Activated CD4-positive, CD25-positive, alpha-beta regulatory T cell (primary cell): ENCODE measurements at regions not wholly inside any gene's neighbourhood (a gene's known extent, or its start where the extent isn't known, plus 50 kb on each side); places are given as distances from the start of the nearest gene placed in this dataset.

ENCODE experiments used
- DNase-seq, 4 experiments: peaks; one replicate each; lab custom pipeline; 2025; lab: John Stamatoyannopoulos, UW

GRCh38 chr16:79329967-79330366 lies 270.6 kb downstream of the MAF start:
- no peak for DNase-seq

GRCh38 chr16:79329166-79329521 lies 271.4 kb downstream of the MAF start:
- no peak for DNase-seq

GRCh38 chr16:79328402-79329165 lies 272.0 kb downstream of the MAF start:
- DNase-seq: no peak

DNA sequence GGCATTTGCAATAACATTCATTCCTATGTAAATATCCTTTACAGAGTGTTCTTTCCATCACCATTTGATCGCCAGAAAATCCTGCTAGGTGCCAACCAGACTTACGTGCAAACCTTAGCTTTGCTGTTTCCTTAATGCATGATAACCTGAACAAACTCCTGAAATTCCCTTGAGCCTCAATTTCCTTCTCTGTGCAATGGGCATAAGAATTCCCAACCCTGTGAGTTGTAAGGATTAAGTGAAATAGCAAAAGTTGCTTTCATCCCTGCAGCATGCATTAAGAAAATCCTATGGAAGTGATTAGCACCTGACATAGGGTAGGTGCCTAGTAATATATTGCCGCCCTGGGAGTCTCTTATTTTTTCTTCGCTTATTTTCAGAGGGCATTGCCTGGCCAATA lies 272.7 kb downstream of the MAF start:
- DNase-seq: no peak

DNA sequence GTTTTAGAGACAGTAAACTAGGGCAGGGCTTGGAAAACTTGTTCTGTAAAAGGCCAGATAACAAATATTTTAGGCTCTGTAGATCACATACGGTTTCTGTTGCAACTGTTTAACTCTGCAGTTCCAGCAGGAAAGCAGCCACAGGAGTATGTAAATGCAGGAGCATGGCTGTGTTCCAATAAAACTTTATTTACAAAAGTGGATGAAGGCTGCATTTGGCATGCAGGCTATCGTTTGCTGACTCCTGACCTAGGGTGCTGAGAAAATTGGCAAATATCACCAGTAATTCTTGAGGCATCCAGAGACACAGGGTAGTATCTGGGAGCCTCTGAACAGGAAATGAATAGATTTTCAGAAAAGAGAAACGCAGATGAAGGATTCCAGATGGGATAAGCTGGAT lies 274.0 kb downstream of the MAF start:
- no peak for DNase-seq

GRCh38 chr16:79325226-79325945 lies 275.2 kb downstream of the MAF start:
- DNase-seq: no peak

DNA sequence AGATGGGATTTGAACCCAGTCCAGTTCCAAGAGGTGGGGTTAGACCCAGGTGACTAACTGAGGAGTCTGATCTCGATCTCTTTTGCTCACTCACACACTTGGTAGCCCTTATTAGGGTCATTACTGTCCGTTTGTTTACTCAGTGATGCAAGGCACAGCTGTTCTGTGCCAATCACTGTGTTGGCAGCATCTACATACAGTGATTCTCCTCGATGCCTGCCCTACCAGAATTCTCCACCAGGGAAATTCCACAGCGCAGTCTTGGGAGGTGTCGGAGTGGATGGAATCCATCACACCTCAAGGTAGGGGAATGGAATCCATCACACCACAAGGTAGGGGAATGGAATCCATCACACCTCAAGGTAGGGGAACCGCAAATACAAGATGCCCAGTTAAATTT lies 279.6 kb downstream of the MAF start:
- no peak for DNase-seq

DNA sequence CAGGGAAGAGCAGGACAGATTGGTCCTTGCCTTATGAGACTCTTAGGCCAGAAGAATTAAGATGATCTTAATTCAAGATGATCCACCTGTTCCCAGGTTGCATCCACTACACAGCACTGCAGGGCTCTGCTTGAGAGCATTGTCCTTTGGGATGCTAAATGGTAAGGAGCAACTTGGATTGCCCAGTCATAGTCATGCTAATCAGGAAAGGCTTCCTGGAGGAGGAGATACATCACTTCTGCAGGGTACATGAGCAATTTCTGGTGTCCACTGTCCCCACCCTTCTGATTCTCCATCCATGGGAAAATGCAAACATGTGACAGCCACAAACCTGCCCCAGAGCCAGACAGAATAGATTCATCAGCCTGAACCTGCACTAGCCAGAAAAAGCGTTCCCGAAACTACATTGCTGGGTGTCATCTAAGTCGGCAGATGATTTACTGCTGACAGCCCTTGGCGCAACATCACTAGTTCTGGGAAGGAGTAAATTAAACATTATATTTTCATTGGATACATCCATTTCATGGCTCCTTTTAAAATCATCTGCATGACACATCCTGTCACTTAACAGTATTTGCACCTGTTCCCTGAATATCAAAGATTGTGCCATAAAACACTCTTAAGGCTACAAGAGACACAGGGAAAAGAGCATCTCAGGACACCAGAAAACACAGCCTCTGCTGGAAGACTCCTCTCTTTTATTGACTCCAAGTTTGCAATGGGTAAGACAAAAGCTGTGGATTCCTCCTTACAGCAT lies 282.2 kb downstream of the MAF start:
- no peak for DNase-seq

DNA sequence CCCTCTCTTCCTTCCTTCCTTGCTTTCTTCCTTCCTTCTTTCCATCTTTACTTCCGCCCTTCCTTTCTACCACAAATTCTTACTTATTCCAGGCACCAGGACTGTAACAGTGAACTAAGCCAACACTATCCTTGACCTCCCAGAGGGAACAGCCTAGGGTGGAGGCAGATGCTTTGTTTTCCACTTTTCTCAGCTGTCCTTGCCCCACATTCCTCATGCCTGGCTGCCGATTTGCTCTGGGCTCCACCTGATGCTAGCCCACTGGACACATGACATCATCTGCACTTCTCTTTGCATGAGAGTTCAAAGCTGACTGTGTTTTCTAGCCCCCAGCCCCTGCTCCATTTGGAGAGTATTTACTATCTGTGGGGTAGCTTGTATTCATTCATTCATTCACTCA lies 283.0 kb downstream of the MAF start:
- DNase-seq: no peak

DNA sequence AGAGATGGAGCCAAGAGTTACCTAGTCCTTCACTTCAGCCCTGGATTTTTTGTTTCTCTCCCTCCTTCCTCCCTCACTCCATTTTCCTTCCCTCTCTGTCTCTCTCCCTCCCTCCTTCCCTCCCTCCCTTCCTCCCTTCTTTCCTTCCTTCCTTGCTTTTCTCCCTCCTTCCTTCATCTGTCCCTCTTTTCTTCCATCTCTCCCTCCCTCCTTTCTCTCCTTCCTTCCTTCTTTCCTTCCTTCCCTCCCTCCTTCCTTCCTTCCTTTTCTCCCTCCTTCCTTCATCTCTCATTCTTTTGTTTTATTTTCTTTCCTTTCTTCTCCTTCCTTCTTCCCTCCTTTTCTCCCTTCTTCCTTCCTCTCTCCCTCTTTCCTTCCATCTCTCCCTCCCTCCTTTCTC lies 283.5 kb downstream of the MAF start:
- DNase-seq: no peak

DNA sequence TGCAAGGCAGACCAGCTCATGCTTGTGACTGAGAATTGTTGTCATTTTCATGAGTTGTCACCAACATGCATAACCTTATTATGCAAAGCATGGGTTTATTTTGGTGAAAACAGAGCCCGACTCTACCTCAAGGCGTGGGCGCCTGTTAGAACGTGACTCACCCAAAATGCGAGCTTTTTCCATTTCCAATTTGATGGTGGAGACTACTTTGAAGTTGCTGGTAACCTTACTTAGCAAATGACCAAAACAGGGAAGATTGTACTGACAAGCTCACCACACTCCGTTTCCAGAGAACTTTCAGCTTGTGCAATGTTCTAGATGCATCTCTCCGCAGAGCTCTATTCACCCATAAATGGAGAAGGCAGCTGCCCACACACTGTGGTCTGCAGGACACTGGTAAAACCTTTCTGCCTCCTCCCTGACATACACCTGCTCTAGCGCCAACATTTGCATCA lies 284.5 kb downstream of the MAF start:
- peak in 2 of 4 experiments; percentile 10 to 16 for DNase-seq

DNA sequence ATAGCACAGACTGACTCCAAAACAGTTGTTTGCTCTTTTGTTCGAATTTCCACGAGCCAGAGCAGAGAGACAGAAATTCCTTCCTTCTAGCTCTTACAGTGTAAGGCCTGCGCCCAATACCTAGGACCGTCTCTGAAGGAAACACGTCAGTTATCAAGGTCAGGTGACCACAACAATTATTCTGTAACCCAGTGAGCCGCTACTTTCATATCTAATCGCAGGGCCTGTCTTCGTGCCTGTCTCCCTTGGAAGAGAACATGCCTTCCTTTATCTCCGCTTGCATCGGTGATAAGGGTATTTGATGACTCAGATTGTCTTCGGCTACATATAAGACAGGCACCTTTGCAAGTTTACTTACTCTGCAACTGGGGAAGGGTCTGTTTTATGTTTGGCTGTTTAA lies 288.0 kb downstream of the MAF start:
- no peak for DNase-seq

- no peak for DNase-seq
Observed at GRCh38 chr16:79310710-79311109, 289.8 kb downstream of the MAF start.

- DNase-seq: no peak
Observed at GRCh38 chr16:79309606-79310005, 290.9 kb downstream of the MAF start.

DNA sequence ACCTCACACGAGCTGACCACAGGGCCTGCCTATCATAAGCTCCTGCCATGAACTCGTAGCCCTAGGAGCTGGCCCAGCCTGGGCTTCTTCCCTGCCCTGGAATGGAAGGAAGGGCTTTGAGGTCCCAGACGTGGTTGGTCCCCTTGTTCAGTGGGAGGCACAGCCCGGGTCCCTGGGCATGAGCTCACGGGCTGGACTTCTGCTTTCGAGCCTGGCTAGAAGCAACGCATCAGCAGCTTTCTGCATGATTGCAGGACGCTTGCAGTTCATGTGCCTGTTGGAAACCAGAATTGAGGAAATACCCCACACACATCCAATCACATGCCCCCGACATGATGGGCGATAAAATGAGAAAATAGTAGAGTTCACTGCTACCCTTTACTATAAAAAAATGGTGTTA lies 293.3 kb downstream of the MAF start:
- no peak for DNase-seq

DNA sequence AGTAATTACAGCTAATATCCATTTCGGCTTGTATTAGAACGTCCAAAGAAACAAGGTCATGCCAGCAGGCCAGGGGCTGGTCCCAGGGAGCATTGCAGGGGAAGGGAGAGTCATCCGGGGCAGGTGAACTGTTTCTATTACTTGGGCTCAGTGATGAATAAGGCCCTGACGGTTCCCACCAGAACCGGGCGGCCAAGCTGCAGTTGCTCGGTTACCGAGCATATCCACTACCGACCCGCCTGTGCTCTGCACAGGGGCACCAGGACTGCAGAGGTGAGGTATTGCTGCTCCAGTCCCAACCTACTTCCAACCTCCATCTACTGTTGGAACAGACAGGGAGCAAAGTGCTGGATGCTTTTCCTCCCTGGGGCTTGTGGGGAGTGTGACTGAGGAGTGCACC lies 295.5 kb downstream of the MAF start:
- no peak for DNase-seq

- DNase-seq: no peak
Observed at GRCh38 chr16:79303959-79304387, 296.6 kb downstream of the MAF start.

- DNase-seq: no peak
Observed at GRCh38 chr16:79303206-79303605, 297.3 kb downstream of the MAF start.

- no peak for DNase-seq
Observed at GRCh38 chr16:79302731-79303130, 297.8 kb downstream of the MAF start.

GRCh38 chr16:79301051-79301450 lies 299.5 kb downstream of the MAF start:
- no peak for DNase-seq

DNA sequence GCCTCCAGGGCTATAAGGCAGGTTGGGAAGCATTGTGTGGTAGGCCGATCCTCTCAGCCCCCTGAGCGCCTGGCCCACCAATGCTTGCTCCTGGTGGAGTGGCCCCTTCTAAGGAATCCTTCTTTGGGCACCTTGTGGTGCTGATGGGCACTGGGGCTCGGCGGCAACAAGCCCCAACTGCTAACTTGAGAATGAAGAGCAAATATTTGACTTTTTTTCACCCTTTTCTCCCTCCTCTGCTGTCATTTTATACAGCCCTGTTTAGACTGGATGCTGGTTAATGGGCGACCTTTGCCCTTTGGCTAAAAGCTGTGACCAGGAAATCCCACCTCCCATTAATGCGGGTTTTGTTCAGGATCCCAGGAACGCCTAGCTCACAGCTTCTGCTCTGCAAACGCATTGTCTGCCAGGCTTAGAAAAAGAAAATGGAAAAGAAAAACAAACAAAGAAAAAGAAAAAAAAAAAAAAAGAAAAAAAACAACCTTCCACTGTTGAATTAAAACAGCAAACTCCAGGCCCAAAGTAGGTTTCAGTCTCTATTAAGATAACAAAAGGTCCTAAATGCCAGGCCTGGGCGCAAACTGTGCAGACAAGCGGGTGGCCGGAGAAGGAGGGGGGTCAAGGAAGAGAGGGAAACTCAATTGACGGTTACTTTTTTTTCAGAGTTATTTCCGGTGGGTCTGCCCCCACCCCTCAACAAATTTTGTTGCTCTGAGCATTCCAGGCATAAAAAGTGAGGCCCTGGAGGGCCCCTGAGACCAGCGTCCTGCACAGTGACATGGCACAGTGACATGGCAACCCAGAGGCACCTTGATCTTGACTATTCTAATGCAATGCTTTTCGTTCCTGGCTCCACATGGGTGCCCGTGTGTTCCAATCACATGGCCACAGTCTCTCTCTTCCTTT lies 301.4 kb downstream of the MAF start:
- DNase-seq: no peak

DNA sequence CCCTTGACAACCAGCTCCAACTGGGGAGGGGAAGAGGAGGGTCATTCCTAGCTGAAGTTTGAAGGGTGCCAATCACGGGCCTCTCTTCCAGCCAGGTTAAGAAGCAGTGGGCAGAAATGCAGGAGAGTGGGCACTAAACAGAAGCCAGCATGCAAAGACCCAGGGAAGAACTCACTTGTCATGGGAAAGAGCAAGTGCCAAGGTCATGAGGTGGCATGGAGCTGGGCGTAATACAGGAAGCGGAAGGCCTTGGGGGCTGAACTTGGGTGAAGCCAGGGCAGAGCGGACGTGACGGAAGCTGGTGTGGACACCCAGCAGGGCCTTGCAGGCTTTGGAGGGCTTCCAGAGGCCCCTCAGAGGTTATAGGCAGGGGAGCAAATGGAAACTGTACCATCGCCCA lies 302.1 kb downstream of the MAF start:
- DNase-seq: no peak
